Retinal pigment epithelial cell (primary cell): ENCODE measurements at regions not wholly inside any gene's neighbourhood (a gene's known extent, or its start where the extent isn't known, plus 50 kb on each side); places are given as distances from the start of the nearest gene placed in this dataset.

ENCODE experiments used
- DNase-seq: peaks from one replicate; pipeline ENCODE4 v3.0.0-alpha.2; 2010; ENCODE audit warnings: low read depth
- H3K4me3 ChIP-seq: 2 replicates; pipeline ENCODE4 v1.5.1; 2011; ENCODE audit warnings: mild to moderate bottlenecking, low read length, control low read depth, moderate library complexity
- TF ChIP-seq, protein P1 (sequence below): conservative IDR thresholded peaks from 2 replicates; pipeline ENCODE4 v1.5.1; 2011; ENCODE audit warnings: low read depth, low read length, control low read depth, inconsistent platforms

DNA sequence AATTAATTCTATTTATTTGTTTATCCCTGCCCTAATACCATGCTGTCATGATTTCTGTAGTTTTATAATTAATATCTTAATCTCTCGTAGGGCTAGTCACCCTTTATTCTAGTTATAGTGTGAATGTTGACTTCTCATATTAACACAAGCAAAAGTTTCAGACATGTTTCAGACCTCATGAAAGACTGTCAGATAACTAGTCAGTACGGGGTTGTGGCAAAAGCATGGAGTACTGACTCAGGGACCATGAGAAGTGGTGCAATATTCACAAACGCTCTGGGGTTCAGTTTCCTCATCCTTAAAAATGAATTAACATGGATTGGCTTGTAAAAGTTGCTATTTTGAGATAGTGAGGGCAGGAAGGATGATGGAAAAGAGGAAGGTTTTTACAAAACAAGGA is 148.9 kb downstream of the TMEM200A start:
- DNase-seq, result no peak
- no peak overlapping the region for H3K4me3 ChIP-seq
- TF ChIP-seq, protein P1, sequence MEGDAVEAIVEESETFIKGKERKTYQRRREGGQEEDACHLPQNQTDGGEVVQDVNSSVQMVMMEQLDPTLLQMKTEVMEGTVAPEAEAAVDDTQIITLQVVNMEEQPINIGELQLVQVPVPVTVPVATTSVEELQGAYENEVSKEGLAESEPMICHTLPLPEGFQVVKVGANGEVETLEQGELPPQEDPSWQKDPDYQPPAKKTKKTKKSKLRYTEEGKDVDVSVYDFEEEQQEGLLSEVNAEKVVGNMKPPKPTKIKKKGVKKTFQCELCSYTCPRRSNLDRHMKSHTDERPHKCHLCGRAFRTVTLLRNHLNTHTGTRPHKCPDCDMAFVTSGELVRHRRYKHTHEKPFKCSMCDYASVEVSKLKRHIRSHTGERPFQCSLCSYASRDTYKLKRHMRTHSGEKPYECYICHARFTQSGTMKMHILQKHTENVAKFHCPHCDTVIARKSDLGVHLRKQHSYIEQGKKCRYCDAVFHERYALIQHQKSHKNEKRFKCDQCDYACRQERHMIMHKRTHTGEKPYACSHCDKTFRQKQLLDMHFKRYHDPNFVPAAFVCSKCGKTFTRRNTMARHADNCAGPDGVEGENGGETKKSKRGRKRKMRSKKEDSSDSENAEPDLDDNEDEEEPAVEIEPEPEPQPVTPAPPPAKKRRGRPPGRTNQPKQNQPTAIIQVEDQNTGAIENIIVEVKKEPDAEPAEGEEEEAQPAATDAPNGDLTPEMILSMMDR, result no peak

DNA sequence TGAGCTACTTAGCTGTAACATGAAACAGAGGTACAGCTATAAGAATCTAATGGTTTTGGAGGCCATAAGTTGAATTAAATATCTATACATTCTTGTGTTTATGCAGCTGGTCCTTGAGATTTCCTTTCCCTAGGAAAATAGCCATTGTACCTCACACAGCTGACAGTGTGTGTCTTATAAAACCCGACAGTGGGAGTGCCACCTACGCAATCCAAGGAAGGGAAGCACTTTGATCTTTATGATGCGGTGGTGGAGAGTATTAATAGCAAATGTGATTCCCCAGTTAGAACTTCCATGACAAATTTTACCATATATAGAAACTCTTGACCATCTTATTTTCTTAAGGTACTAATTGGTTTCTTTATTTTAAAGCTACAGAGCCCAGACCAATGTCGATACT is 149.5 kb downstream of the TMEM200A start:
- H3K4me3 ChIP-seq, result no peak overlapping the region
- DNase-seq, result no peak
- TF ChIP-seq, protein P1, result no peak

DNA sequence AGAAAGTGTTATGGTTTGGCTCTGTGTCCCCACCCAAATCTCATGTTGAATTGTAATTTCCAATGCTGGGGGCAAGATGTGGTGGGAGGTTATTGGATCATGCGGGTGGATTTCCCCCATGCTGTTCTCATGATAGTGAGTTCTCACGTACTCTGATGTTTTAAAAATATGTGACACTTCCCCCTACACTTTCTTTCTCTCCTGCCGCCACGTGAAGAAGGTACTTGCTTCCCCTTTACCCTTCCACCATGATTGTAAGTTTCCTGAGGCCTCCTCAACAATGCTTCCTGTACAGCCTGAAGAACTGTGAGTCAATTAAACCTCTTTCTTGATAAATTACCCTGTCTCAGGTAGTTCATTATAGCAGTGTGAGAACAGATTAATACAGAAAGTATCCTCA is 150.8 kb downstream of the TMEM200A start:
- TF ChIP-seq, protein P1, result no peak
- DNase-seq, result no peak
- H3K4me3 ChIP-seq, result no peak overlapping the region

DNA sequence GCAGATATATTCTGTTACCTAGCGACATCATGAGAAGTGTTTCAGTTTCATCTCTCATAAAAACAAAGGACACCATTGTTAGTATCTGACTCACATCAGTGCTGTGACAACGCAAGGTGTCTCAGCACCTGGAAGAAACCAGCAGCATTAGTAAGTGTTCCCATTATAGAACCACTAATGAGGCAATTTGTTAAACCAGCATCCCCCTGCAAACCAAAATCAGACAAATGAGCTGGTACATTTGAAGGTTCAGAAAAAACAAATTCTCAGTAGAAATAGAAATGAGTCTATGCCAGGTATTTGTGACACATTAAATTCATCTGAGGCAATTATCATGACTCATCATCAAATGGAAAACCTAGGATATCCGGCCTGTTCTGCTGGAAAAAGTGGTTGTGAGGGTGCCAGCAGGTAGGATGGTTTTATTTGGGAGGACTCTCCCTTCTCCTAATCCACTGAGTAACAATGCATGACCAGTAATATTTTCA is 151.7 kb downstream of the TMEM200A start:
- DNase-seq, result no peak
- TF ChIP-seq, protein P1, result no peak
- no peak overlapping the region for H3K4me3 ChIP-seq

DNA sequence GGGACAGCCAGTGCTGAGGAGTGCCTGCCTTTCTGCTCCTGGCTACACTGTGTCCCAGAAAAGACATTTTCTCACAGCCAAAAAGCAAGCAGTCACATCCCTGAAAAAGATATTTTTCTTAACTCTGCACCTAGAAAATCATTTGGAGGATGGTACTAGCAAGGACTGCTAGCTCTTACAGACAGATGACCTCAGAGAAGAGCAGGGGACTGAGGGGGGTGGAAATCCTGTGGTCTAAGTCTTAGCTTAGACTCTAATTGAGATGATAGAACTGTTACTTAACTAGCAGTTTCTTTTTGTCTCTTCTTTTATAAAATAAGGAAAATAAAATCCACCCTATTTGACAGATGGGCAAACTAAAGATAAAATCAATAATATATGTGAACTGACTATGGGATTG is 152.8 kb downstream of the TMEM200A start:
- DNase-seq, result no peak
- H3K4me3 ChIP-seq, result no peak overlapping the region
- TF ChIP-seq, protein P1, result no peak

DNA sequence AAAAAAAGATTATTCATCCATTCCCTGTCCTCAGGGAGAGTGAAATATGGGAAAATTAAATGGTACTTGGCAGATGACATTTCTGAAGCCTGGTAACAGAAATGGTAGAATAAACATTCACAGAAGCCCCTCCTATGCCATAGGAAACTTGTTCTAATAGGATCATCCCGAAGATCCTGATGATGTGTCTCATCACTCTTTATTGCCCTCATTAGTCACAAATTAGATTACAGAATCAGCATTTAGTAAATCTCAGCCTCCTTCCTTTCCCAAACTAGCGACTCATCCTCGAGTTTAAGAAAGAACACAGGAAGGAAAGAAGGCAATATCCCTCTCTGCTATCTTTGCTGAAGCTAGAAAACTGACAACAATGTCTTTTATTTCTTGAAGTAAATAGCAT is 154.4 kb downstream of the TMEM200A start:
- H3K4me3 ChIP-seq, result no peak overlapping the region
- TF ChIP-seq, protein P1, result no peak
- DNase-seq, result no peak

DNA sequence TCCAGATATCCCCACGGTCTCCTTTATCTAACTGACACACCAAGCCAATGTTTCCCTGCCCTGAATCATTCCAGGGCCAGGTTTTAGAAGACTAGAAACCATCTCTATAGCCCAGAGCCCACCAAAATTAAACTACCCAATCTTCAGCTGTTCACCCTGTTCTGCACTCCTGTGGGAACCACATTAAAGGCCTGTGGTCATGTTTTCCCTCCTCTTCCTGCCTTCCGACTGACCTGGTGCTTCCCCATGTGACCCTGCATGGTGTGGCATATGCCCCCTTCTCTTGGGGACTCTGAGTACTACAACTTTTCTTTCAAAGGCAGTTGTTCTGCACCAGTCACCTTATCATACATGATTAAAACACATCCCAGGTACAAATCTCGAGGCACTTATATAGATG is 155.0 kb downstream of the TMEM200A start:
- TF ChIP-seq, protein P1, result no peak
- no peak overlapping the region for H3K4me3 ChIP-seq
- DNase-seq, result no peak
